Body of pancreas (tissue), 4 donors: ENCODE measurements at regions not wholly inside any gene's neighbourhood (a gene's known extent, or its start where the extent isn't known, plus 50 kb on each side); places are given as distances from the start of the nearest gene placed in this dataset.

ENCODE experiments used
- POLR2A ChIP-seq, 3 donors: fragments of 450-650 bp; IDR thresholded peaks; one replicate each; pipeline ENCODE4 v1.6.1; 2016; ENCODE audit warnings: antibody characterized with exemption in 3 of 3, mild to moderate bottlenecking in 2 of 3
- TF ChIP-seq, protein P1 (sequence below), 7 experiments: fragments of 450-650 bp in 4 of 7; fragments of 200-600 bp in 3 of 7; sonication (generic) in 3 of 7; IDR thresholded peaks; one replicate each; pipeline ENCODE4 v1.5.1; 2016 to 2019; ENCODE audit warnings: antibody characterized with exemption in 7 of 7

DNA sequence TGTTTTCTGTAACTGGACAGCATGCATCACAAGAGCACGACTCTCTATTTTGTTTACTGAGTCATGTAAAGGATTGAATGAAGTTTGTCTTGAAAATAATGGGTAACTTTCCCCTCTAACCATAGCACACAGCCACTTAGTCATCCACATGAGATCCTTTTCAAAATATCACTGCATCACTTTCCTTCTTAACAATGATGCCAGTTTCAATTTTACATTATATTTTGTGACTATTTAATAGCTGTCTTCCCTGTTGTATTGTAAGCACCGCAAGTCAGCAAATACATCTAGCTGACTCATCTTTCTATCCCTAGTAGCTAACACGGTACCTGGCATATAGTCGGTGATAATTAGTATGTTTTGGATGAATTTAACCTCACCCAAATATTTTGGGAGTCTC, 83.3 kb upstream of the PPM1H start:
- TF ChIP-seq, protein P1, sequence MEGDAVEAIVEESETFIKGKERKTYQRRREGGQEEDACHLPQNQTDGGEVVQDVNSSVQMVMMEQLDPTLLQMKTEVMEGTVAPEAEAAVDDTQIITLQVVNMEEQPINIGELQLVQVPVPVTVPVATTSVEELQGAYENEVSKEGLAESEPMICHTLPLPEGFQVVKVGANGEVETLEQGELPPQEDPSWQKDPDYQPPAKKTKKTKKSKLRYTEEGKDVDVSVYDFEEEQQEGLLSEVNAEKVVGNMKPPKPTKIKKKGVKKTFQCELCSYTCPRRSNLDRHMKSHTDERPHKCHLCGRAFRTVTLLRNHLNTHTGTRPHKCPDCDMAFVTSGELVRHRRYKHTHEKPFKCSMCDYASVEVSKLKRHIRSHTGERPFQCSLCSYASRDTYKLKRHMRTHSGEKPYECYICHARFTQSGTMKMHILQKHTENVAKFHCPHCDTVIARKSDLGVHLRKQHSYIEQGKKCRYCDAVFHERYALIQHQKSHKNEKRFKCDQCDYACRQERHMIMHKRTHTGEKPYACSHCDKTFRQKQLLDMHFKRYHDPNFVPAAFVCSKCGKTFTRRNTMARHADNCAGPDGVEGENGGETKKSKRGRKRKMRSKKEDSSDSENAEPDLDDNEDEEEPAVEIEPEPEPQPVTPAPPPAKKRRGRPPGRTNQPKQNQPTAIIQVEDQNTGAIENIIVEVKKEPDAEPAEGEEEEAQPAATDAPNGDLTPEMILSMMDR (IDR thresholded peaks at IDR 0.05), result no peak
- TF ChIP-seq POLR2A (IDR thresholded peaks at IDR 0.05), result no peak
